GM12878 (cell line): ENCODE measurements at regions not wholly inside any gene's neighbourhood (a gene's known extent, or its start where the extent isn't known, plus 50 kb on each side); places are given as distances from the start of the nearest gene placed in this dataset.

ENCODE experiments used
- ATAC-seq: fragments of 200-7000 bp; cut with Tn5 transposase; 3 replicates; pipeline ENCODE4 v1.9.1; 2020; ENCODE audit warnings: mild to moderate bottlenecking, moderate library complexity
- BruUV-seq: library from RNA; stranded (reverse); fragments of 400-500 nt; replicated peaks from 2 replicates; lab custom pipeline; 2021; lab: Mats Ljungman, UMichigan
- CTCF ChIA-PET: fragments of 300-600 bp; sonication (Branson Sonifier 250); formaldehyde crosslinking; extraction: SDS; loops from one replicate; lab custom pipeline; 2021; ENCODE audit warnings: inconsistent platforms; lab: Yijun Ruan, JAX
- POLR2A ChIA-PET: fragments of 350-600 bp; formaldehyde crosslinking; extraction: SDS; loops from one replicate; lab custom pipeline; 2021; ENCODE audit warnings: inconsistent platforms; lab: Charles Lee
- RAD21 ChIA-PET: fragments of 300-600 bp; sonication (Branson Sonifier 250); formaldehyde crosslinking; loops from one replicate; lab custom pipeline; 2023; ENCODE audit warnings: antibody characterized with exemption; ENCODE audit not compliant: unreplicated experiment; lab: Charles Lee
- SMC1A ChIA-PET: fragments of 300-600 bp; sonication (Branson Sonifier 250); formaldehyde crosslinking; loops from one replicate; lab custom pipeline; 2023; ENCODE audit not compliant: unreplicated experiment, uncharacterized antibody; lab: Charles Lee
- DNase-seq: peaks from one replicate; pipeline ENCODE4 v3.0.0-alpha.2; 2011; ENCODE audit warnings: low read depth, low spot score
- FAIRE-seq: peaks from 3 replicates; lab custom pipeline; 2011; peaks lifted over from hg19 to GRCh38; lab: Jason Lieb, UNC
- H2AFZ ChIP-seq: 2 replicates; pipeline ENCODE4 v1.6.0; 2011; ENCODE audit warnings: low read depth, low read length, control low read depth; ENCODE audit not compliant: control insufficient read depth
- H3K27ac ChIP-seq: 2 replicates; pipeline ENCODE4 v1.5.1; 2011; ENCODE audit warnings: control low read depth; ENCODE audit not compliant: control insufficient read depth, insufficient read depth
- H3K27me3 ChIP-seq, 2 experiments: replicated peaks in 1 of 2; 2 replicates each; pipeline versions ENCODE4 v1.6.0 to v1.6.1; 2011; ENCODE audit warnings: low read length in 1 of 2; ENCODE audit not compliant: control insufficient read depth in 2 of 2, insufficient read depth in 2 of 2
- H3K36me3 ChIP-seq, 2 experiments: 2 replicates each; pipeline ENCODE4 v1.5.1; 2011; ENCODE audit warnings: low read length in 1 of 2; ENCODE audit not compliant: control insufficient read depth in 2 of 2, insufficient read depth in 2 of 2
- H3K4me1 ChIP-seq: 2 replicates; pipeline ENCODE4 v1.6.1; 2011; ENCODE audit warnings: mild to moderate bottlenecking, low read length, moderate library complexity, mixed read lengths; ENCODE audit not compliant: control insufficient read depth, insufficient read depth
- H3K4me2 ChIP-seq: 2 replicates; pipeline ENCODE4 v1.6.0; 2011; ENCODE audit warnings: control low read depth; ENCODE audit not compliant: control insufficient read depth, insufficient read depth
- H3K4me3 ChIP-seq: fragments of 200-600 bp; sonication (generic); 2 replicates; pipeline ENCODE4 v1.5.1; 2016
- H3K79me2 ChIP-seq: 2 replicates; pipeline ENCODE4 v1.6.0; 2011; ENCODE audit warnings: low read length; ENCODE audit not compliant: control insufficient read depth, insufficient read depth
- H3K9ac ChIP-seq: 2 replicates; pipeline ENCODE4 v1.8.0; 2011; ENCODE audit warnings: low read length, control low read depth, mixed read lengths; ENCODE audit not compliant: control insufficient read depth, insufficient read depth
- H3K9me3 ChIP-seq: replicated peaks from 3 replicates; pipeline ENCODE4 v1.5.1; 2011; ENCODE audit warnings: mild to moderate bottlenecking, low read length; ENCODE audit not compliant: control insufficient read depth, insufficient read depth
- H4K20me1 ChIP-seq: 2 replicates; pipeline ENCODE4 v1.6.0; 2011; ENCODE audit not compliant: control insufficient read depth, insufficient read depth
- CEBPB ChIP-seq, 2 experiments: fragments of 150-350 bp in 1 of 2; IDR thresholded peaks; 2 replicates each; pipeline ENCODE4 v1.6.1; 2012 to 2014; ENCODE audit warnings: low read depth in 2 of 2, low read length in 2 of 2, borderline replicate concordance in 1 of 2, inconsistent platforms in 1 of 2
- E2F4 ChIP-seq: IDR thresholded peaks from 2 replicates; pipeline ENCODE4 v1.6.1; 2012; ENCODE audit warnings: low read depth, low read length, improper control_type of control experiment
- EED ChIP-seq: sonication (generic); IDR thresholded peaks from 2 replicates; pipeline ENCODE4 v1.6.1; 2016; ENCODE audit warnings: antibody characterized with exemption, low read depth
- ESRRA ChIP-seq: IDR thresholded peaks from 2 replicates; pipeline ENCODE4 v1.6.1; 2012; ENCODE audit warnings: mild to moderate bottlenecking, low read length, improper control_type of control experiment
- ETV6 ChIP-seq, 2 experiments: fragments of 450-650 bp in 1 of 2; IDR thresholded peaks in 1 of 2; conservative IDR thresholded peaks in 1 of 2; 2 replicates each; pipeline ENCODE4 v1.6.1; 2014; ENCODE audit warnings: antibody characterized with exemption in 1 of 2, borderline replicate concordance in 1 of 2, low read depth in 1 of 2, mild to moderate bottlenecking in 1 of 2, moderate library complexity in 1 of 2
- KDM1A ChIP-seq: fragments of 200-600 bp; sonication (generic); IDR thresholded peaks from 2 replicates; pipeline ENCODE4 v1.6.1; 2016; ENCODE audit warnings: borderline replicate concordance
- MYB ChIP-seq: fragments of 150-350 bp; IDR thresholded peaks from 2 replicates; pipeline ENCODE4 v1.6.1; 2014; ENCODE audit warnings: mild to moderate bottlenecking, low read depth, low read length, borderline replicate concordance
- MYC ChIP-seq: IDR thresholded peaks from 2 replicates; pipeline ENCODE4 v1.6.1; 2011; ENCODE audit warnings: mild to moderate bottlenecking, low read length, moderate library complexity, inconsistent platforms; ENCODE audit not compliant: insufficient read depth, insufficient replicate concordance, insufficient read length, severe bottlenecking
- NFXL1 ChIP-seq: fragments of 450-650 bp; IDR thresholded peaks from 2 replicates; pipeline ENCODE4 v1.6.1; 2017; ENCODE audit warnings: antibody characterized with exemption, mild to moderate bottlenecking, borderline replicate concordance
- SIN3A ChIP-seq: IDR thresholded peaks from 2 replicates; pipeline ENCODE4 v1.6.1; 2012; ENCODE audit warnings: low read depth, low read length, improper control_type of control experiment
- SMAD1 ChIP-seq: fragments of 450-650 bp; IDR thresholded peaks from 2 replicates; pipeline ENCODE4 v1.6.1; 2018; ENCODE audit warnings: mild to moderate bottlenecking, low read depth; ENCODE audit not compliant: partially characterized antibody
- TARDBP ChIP-seq: IDR thresholded peaks from 2 replicates; pipeline ENCODE4 v1.6.1; 2016; ENCODE audit warnings: borderline replicate concordance
- WRNIP1 ChIP-seq: IDR thresholded peaks from 2 replicates; pipeline ENCODE4 v1.6.1; 2011; ENCODE audit warnings: low read depth, low read length, improper control_type of control experiment, borderline replicate concordance
- YBX1 ChIP-seq: fragments of 450-650 bp; IDR thresholded peaks from 2 replicates; pipeline ENCODE4 v1.6.1; 2016; ENCODE audit warnings: antibody characterized with exemption
- ZNF622 ChIP-seq: fragments of 450-650 bp; IDR thresholded peaks from 2 replicates; pipeline ENCODE4 v1.6.1; 2017; ENCODE audit warnings: mild to moderate bottlenecking, inconsistent platforms
- WGBS: methylation state at CpG from one replicate; pipeline ENCODE4 v1.1.6; 2016; ENCODE audit warnings: low lambda C conversion rate; ENCODE audit not compliant: insufficient replicate concordance, insufficient coverage; ENCODE audit errors: missing lambda C conversion rate; 5-methylcytosine and 5-hydroxymethylcytosine counted together
- in situ Hi-C: fragments of 300-500 bp; cut with MboI; formaldehyde crosslinking; loops from 9 replicates; pipeline ENCODE4 v1.14.3; 2018; ENCODE audit warnings: mixed read lengths
- intact Hi-C: fragments of 100-400 bp; cut with micrococcal nuclease; formaldehyde crosslinking; loops from one replicate; pipeline ENCODE4 v1.14.2; 2022; ENCODE audit not compliant: unreplicated experiment
- TF ChIP-seq, protein P1 (sequence below): fragments of 450-650 bp; IDR thresholded peaks from 2 replicates; pipeline ENCODE4 v1.6.1; 2017; ENCODE audit warnings: antibody characterized with exemption, mild to moderate bottlenecking, moderate library complexity
- TF ChIP-seq, protein P2 (sequence below): fragments of 450-650 bp; IDR thresholded peaks from 2 replicates; pipeline ENCODE4 v1.6.1; 2016; ENCODE audit warnings: mild to moderate bottlenecking

GRCh38 chr10:129319934-129320333 lies 147.1 kb upstream of the MGMT start (continued):
- TF ChIP-seq, protein P1, sequence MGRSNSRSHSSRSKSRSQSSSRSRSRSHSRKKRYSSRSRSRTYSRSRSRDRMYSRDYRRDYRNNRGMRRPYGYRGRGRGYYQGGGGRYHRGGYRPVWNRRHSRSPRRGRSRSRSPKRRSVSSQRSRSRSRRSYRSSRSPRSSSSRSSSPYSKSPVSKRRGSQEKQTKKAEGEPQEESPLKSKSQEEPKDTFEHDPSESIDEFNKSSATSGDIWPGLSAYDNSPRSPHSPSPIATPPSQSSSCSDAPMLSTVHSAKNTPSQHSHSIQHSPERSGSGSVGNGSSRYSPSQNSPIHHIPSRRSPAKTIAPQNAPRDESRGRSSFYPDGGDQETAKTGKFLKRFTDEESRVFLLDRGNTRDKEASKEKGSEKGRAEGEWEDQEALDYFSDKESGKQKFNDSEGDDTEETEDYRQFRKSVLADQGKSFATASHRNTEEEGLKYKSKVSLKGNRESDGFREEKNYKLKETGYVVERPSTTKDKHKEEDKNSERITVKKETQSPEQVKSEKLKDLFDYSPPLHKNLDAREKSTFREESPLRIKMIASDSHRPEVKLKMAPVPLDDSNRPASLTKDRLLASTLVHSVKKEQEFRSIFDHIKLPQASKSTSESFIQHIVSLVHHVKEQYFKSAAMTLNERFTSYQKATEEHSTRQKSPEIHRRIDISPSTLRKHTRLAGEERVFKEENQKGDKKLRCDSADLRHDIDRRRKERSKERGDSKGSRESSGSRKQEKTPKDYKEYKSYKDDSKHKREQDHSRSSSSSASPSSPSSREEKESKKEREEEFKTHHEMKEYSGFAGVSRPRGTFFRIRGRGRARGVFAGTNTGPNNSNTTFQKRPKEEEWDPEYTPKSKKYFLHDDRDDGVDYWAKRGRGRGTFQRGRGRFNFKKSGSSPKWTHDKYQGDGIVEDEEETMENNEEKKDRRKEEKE, result no peak
- no peak for TF ChIP-seq MYB
- TF ChIP-seq YBX1, result no peak
- no peak for TF ChIP-seq WRNIP1
- TF ChIP-seq SIN3A, result no peak
- TF ChIP-seq, all 136 proteins: peak for 0

- no peak for DNase-seq
- no peaks in the 10 kb centered on the region for H3K79me2 ChIP-seq
- no peak for ATAC-seq
These were observed 146.7 kb upstream of the MGMT start for GRCh38 chr10:129320340-129320739.

More at GRCh38 chr10:129320340-129320739, 146.7 kb upstream of the MGMT start:
- CTCF ChIA-PET, result no interaction called here
- no peaks in the 10 kb centered on the region for H3K27me3 ChIP-seq
- RAD21 ChIA-PET, result no interaction called here
- WGBS, result 5% methylated on average over 1 of the region's 1 CpG
- H3K4me3 ChIP-seq, result no peak overlapping the region
- in situ Hi-C loops (no loop called here), intact Hi-C loops (no loop called here)
- no peak overlapping the region for H2AFZ ChIP-seq
- POLR2A ChIA-PET, result no interaction called here
- FAIRE-seq, result no peak
- H3K9ac ChIP-seq, result no peak overlapping the region
- SMC1A ChIA-PET, result no interaction called here
- no TSS peak for BruUV-seq
- no peak overlapping the region for H3K4me2 ChIP-seq
- no peak overlapping the region for H3K27ac ChIP-seq
- no peak for TF ChIP-seq EED
- no peak for TF ChIP-seq SMAD1
- no peak for TF ChIP-seq ETV6 (conservative IDR thresholded peaks at IDR 0.05 in 1 of 2, IDR thresholded peaks at IDR 0.05 in 1 of 2; ENCODE audit: borderline replicate concordance in 1 of 2, low read depth in 1 of 2)
- TF ChIP-seq KDM1A, result no peak
- no peak for TF ChIP-seq CEBPB (IDR thresholded peaks at IDR 0.05; ENCODE audit: borderline replicate concordance in 1 of 2, low read depth in 2 of 2, low read length in 2 of 2)
- TF ChIP-seq SIN3A, result no peak
- TF ChIP-seq TARDBP, result no peak
- TF ChIP-seq ESRRA, result no peak
- no peak for TF ChIP-seq E2F4
- TF ChIP-seq, protein P2, sequence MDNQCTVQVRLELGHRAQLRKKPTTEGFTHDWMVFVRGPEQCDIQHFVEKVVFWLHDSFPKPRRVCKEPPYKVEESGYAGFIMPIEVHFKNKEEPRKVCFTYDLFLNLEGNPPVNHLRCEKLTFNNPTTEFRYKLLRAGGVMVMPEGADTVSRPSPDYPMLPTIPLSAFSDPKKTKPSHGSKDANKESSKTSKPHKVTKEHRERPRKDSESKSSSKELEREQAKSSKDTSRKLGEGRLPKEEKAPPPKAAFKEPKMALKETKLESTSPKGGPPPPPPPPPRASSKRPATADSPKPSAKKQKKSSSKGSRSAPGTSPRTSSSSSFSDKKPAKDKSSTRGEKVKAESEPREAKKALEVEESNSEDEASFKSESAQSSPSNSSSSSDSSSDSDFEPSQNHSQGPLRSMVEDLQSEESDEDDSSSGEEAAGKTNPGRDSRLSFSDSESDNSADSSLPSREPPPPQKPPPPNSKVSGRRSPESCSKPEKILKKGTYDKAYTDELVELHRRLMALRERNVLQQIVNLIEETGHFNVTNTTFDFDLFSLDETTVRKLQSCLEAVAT, result no peak
- no peak for TF ChIP-seq ZNF622
- TF ChIP-seq MYC, result no peak
- TF ChIP-seq NFXL1, result no peak
- no peaks in the 10 kb centered on the region for H3K4me1 ChIP-seq
- H4K20me1 ChIP-seq, result no peaks in the 10 kb centered on the region
- H3K36me3 ChIP-seq, result no peaks in the 10 kb centered on the region
- no peaks in the 10 kb centered on the region for H3K9me3 ChIP-seq
